ENCODE measurements at regions not wholly inside any gene's neighbourhood (a gene's known extent, or its start where the extent isn't known, plus 50 kb on each side); places are given as distances from the start of the nearest gene placed in this dataset.

DNA sequence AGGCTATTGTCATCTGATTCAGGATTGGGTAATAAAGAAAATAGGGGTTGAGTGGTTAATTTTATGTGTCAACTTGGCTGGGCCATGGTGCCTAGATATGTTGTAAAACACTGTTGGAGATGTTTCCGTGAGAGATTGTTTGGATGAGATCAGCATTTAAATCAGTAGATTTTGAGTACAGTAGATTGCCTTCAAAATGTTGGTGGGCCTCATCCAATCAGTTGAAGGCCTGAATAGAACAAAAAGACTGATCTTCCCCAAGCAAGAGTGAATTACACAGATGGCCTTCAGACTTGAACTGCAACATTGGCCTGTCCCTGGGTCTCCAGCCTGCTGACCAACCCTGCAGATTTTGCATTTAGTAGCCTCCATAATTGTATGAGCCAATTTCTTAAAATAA lies 401.3 kb upstream of the KIF2A start:
- no peak overlapping the region for H3K4me2 ChIP-seq (ENCODE audit: low read length)
- no peak overlapping the region for H2AFZ ChIP-seq (ENCODE audit: low read depth, low read length)
- no peak overlapping the region for H3K27ac ChIP-seq (ENCODE audit: low read length)
- H3K4me3 ChIP-seq (ENCODE audit: low read length): no peak overlapping the region
- no peak overlapping the region for H3K9ac ChIP-seq (ENCODE audit: low read length)
- TF ChIP-seq, protein P1, sequence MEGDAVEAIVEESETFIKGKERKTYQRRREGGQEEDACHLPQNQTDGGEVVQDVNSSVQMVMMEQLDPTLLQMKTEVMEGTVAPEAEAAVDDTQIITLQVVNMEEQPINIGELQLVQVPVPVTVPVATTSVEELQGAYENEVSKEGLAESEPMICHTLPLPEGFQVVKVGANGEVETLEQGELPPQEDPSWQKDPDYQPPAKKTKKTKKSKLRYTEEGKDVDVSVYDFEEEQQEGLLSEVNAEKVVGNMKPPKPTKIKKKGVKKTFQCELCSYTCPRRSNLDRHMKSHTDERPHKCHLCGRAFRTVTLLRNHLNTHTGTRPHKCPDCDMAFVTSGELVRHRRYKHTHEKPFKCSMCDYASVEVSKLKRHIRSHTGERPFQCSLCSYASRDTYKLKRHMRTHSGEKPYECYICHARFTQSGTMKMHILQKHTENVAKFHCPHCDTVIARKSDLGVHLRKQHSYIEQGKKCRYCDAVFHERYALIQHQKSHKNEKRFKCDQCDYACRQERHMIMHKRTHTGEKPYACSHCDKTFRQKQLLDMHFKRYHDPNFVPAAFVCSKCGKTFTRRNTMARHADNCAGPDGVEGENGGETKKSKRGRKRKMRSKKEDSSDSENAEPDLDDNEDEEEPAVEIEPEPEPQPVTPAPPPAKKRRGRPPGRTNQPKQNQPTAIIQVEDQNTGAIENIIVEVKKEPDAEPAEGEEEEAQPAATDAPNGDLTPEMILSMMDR (IDR thresholded peaks at IDR 0.05; ENCODE audit: low read depth, low read length): no peak
- H3K27me3 ChIP-seq (ENCODE audit: low read depth, low read length): peaks cover 15% of the 10 kb centered on the region; the same call in 1 of the 2 replicates
- peaks cover 21% of the 10 kb centered on the region for H3K4me1 ChIP-seq (ENCODE audit: low read length)
- no peaks in the 10 kb centered on the region for H3K36me3 ChIP-seq (replicated peaks; ENCODE audit: low read depth, low read length)
- H4K20me1 ChIP-seq (ENCODE audit: insufficient read depth, low read length): 0 out of 2 replicates have a peak, but pooled peaks cover 3% of the 10 kb centered on the region
- no peaks in the 10 kb centered on the region for H3K9me3 ChIP-seq (ENCODE audit: insufficient read depth, low read length)
- H3K79me2 ChIP-seq (ENCODE audit: low read length): no peaks in the 10 kb centered on the region

DNA sequence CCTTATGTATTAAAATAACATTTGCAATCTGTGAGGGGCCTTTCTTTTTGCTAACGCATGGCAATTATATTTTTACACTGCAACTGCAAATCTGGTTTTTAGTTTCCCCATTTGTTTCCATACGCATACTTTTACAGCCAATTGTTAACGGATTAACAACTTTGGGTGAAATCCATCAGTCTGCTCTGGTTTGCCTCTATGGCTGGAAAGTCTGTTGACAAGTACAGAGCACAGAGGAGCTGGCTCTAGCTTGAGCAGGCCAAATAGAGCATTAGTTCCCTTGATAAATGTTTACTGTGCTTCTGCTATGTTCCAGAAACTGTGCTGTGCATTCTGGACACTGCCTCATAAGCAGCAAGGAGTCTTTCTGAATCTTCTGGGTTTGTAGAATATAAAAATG lies 400.4 kb upstream of the KIF2A start:
- Histone ChIP-seq H3K4me1 (ENCODE audit: low read length) (peaks cover 21% of the 10 kb centered on the region), H3K9me3 (ENCODE audit: insufficient read depth, low read length) (no peaks in the 10 kb centered on the region), H3K4me3 (ENCODE audit: low read length) (no peak overlapping the region), H3K79me2 (ENCODE audit: low read length) (no peaks in the 10 kb centered on the region), H2AFZ (ENCODE audit: low read depth, low read length) (no peak overlapping the region), H3K27ac (ENCODE audit: low read length) (no peak overlapping the region), H3K4me2 (ENCODE audit: low read length) (no peak overlapping the region), H3K27me3 (ENCODE audit: low read depth, low read length) (peaks cover 15% of the 10 kb centered on the region; the same call in 1 of the 2 replicates), H3K9ac (ENCODE audit: low read length) (no peak overlapping the region), H3K36me3 (replicated peaks; ENCODE audit: low read depth, low read length) (no peaks in the 10 kb centered on the region), H4K20me1 (ENCODE audit: insufficient read depth, low read length) (0 out of 2 replicates have a peak, but pooled peaks cover 3% of the 10 kb centered on the region)
- TF ChIP-seq EZH2phosphoT487 (IDR thresholded peaks at IDR 0.05; ENCODE audit: low read depth): no peak
- TF ChIP-seq, protein P1 (IDR thresholded peaks at IDR 0.05; ENCODE audit: low read depth, low read length): no peak

DNA sequence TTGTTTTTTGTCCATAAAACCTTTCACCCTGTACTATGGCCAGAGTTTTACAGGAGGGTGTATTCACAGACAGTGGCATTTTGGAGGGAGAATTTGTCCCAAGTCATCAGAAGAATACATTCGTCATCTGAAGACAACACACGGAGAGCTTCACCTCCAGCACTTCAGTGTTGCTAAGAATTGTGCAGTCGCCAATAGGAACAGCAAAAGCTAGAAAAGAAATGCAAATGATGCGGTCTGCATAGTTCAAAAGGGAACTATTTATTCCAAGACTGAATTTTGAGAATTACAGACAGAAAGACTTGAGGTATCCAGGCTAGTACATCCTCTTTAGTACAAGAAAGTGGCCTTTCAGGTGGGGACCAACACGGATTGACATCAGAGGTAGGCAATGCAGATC lies 399.2 kb upstream of the KIF2A start:
- Histone ChIP-seq H3K27ac (ENCODE audit: low read length) (no peak overlapping the region), H3K79me2 (ENCODE audit: low read length) (no peaks in the 10 kb centered on the region), H3K4me3 (ENCODE audit: low read length) (peak overlapping the region; percentile 39; the same call in 1 of the 2 replicates), H3K9ac (ENCODE audit: low read length) (no peak overlapping the region), H4K20me1 (ENCODE audit: insufficient read depth, low read length) (0 out of 2 replicates have a peak, but pooled peaks cover 3% of the 10 kb centered on the region), H3K9me3 (ENCODE audit: insufficient read depth, low read length) (no peaks in the 10 kb centered on the region), H3K27me3 (ENCODE audit: low read depth, low read length) (peaks cover 15% of the 10 kb centered on the region; the same call in 1 of the 2 replicates), H3K36me3 (replicated peaks; ENCODE audit: low read depth, low read length) (no peaks in the 10 kb centered on the region), H3K4me2 (ENCODE audit: low read length) (peak overlapping the region; percentile 61), H3K4me1 (ENCODE audit: low read length) (peaks cover 20% of the 10 kb centered on the region), H2AFZ (ENCODE audit: low read depth, low read length) (no peak overlapping the region)
- no peak for TF ChIP-seq EZH2phosphoT487 (IDR thresholded peaks at IDR 0.05; ENCODE audit: low read depth)
- TF ChIP-seq, protein P1 (IDR thresholded peaks at IDR 0.05; ENCODE audit: low read depth, low read length): no peak

DNA sequence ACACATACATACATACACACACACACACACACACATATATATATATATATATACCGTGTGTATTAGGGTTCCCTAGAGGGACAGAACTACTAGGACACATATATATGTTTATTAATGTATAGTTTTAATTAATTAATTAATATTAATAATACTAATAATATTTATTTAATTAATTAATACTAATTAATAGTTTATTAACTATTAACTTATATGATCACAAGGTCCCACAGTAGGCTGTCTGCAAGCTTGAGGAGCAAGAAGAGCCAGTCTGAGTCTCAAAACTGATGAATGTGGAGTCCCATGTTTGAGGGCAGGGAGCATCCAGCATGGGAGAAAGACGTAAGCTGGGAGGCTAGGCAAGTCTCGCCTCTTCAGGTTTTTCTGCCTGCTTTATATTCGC lies 398.0 kb upstream of the KIF2A start:
- no peak for TF ChIP-seq EZH2phosphoT487 (IDR thresholded peaks at IDR 0.05; ENCODE audit: low read depth)
- TF ChIP-seq, protein P1 (IDR thresholded peaks at IDR 0.05; ENCODE audit: low read depth, low read length): no peak
- H3K9me3 ChIP-seq (ENCODE audit: insufficient read depth, low read length): no peaks in the 10 kb centered on the region
- no peak overlapping the region for H3K4me3 ChIP-seq (ENCODE audit: low read length)
- peaks cover 20% of the 10 kb centered on the region for H3K4me1 ChIP-seq (ENCODE audit: low read length)
- peaks cover 15% of the 10 kb centered on the region; the same call in 1 of the 2 replicates for H3K27me3 ChIP-seq (ENCODE audit: low read depth, low read length)
- H3K27ac ChIP-seq (ENCODE audit: low read length): no peak overlapping the region
- 0 out of 2 replicates have a peak, but pooled peaks cover 3% of the 10 kb centered on the region for H4K20me1 ChIP-seq (ENCODE audit: insufficient read depth, low read length)
- no peaks in the 10 kb centered on the region for H3K79me2 ChIP-seq (ENCODE audit: low read length)
- no peak overlapping the region for H2AFZ ChIP-seq (ENCODE audit: low read depth, low read length)
- no peak overlapping the region for H3K4me2 ChIP-seq (ENCODE audit: low read length)
- H3K9ac ChIP-seq (ENCODE audit: low read length): no peak overlapping the region
- no peaks in the 10 kb centered on the region for H3K36me3 ChIP-seq (replicated peaks; ENCODE audit: low read depth, low read length)

All from OCI-LY3 (cell line).